GM12801 (cell line): ENCODE measurements at regions not wholly inside any gene's neighbourhood (a gene's known extent, or its start where the extent isn't known, plus 50 kb on each side); places are given as distances from the start of the nearest gene placed in this dataset.

Experiments used
- CTCF ChIP-seq: IDR thresholded peaks from one replicate; pipeline ENCODE4 v1.5.1; 2011; ENCODE audit warnings: control low read depth; ENCODE audit not compliant: insufficient read length; ENCODE audit errors: extremely low read depth

GRCh38 chr2:160667811-160668210 lies 174.2 kb upstream of the RBMS1 start:
- TF ChIP-seq CTCF: no peak

DNA sequence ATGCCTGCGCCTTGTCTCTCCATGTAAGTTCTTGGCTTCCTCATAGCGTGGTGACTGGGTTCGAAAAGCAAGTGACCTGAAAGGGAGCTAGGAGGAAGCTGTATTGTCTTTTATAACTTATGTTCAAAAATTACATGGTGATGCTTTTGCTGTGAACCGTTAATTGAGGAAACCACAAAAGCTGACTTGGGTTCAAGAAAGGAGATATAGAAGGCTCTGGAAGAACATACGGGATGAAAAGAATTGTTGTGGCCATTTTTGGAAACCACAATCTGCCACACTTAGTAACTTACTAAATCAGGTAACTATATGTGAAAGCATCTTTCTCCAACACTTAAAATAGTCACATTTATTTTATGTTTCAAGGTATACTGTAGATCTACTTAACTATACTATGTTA lies 177.0 kb upstream of the RBMS1 start:
- no peak for TF ChIP-seq CTCF

DNA sequence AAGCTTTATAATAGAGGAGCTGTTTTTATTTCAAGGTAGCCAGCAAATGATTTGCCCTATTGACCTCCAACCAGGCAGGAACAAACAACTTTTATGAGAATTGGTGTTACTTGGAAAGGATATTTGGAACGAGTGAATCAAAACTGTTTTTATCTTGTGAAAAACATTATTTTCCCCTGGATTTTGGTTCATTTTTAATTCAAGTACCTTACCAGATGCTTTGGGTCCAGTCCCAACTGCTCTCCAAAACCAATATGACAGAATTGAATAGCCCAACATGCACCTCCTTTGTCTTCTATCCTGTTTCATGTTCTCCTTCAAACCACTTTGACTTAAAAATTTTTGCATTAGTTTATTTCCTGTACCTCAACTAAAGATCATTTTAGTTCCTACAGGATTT lies 178.6 kb upstream of the RBMS1 start:
- TF ChIP-seq CTCF: no peak

GRCh38 chr2:160674146-160674750 lies 180.6 kb upstream of the RBMS1 start:
- TF ChIP-seq CTCF: no peak

DNA sequence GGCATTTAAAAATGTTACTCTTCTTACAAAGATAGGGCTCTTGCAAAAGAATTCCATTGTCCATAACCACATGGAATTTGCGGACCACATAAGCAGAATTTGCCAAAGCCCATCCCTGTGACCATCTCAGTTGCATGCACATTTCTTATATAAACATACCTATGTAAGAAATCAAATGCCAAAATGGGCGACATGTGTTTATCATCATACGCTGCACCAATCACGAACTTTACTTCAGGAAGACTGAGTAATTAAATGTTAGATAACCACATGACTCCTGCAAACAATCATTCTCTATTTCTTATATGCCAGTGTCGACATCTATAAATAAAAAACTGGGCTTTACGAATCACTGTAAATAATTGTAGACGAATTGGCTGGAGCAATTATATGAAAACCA lies 186.1 kb upstream of the RBMS1 start:
- no peak for TF ChIP-seq CTCF

DNA sequence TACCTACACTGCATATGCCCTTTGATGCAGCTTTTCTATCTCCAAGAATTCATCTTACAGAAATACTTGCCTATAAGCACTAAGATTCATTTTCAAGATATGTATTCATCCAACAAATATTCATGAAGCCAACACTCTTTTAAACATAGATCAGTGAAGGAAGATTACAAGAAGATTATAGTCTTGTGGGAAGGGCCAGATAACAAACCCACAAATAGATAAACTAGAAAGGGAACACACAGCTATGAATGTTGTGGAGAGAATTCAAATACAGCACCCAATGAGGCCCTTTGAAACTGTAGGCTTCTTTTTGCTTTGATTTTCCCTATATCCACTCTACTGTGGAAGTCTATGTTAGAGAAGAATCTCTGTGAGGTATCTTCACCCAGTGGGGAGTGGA lies 186.7 kb upstream of the RBMS1 start:
- no peak for TF ChIP-seq CTCF

- TF ChIP-seq CTCF: no peak
Observed at GRCh38 chr2:160680974-160681373, 187.4 kb upstream of the RBMS1 start.
